Activated CD4-positive, alpha-beta T cell treated with anti-CD3 and anti-CD28 coated beads, Interleukin-2, Interleukin-4, amounts not matched to agents 100 ng/mL and 50 ng/mL, durations not matched to agents 16 hours and 8 hours (primary cell): ENCODE measurements at regions not wholly inside any gene's neighbourhood (a gene's known extent, or its start where the extent isn't known, plus 50 kb on each side); places are given as distances from the start of the nearest gene placed in this dataset.
A peak's percentile ranks its signal among the peaks of the same experiment; 100 is the strongest.
"Not testable (repeated sequence)": the region's sequence is repeated elsewhere in the genome, so short reads cannot be mapped to it uniquely, and the experiment has no call there.

ENCODE experiments used
- DNase-seq: peaks from one replicate; pipeline ENCODE4 v3.0.0-alpha.2; 2020; ENCODE audit warnings: low spot score

- DNase-seq: not testable (repeated sequence)
Measured at GRCh38 chr3:94846251-94846650, 783.4 kb downstream of the NSUN3 start.

GRCh38 chr3:94862703-94863102 is 799.8 kb downstream of the NSUN3 start:
- DNase-seq: peak; percentile 8

- DNase-seq: no peak
Measured at GRCh38 chr3:94869059-94869547, 806.2 kb downstream of the NSUN3 start.

GRCh38 chr3:94873751-94874150 is 810.9 kb downstream of the NSUN3 start:
- no peak for DNase-seq

- no peak for DNase-seq
Measured at GRCh38 chr3:94875149-94875548, 812.3 kb downstream of the NSUN3 start.

GRCh38 chr3:94887065-94887464 is 824.2 kb downstream of the NSUN3 start:
- DNase-seq: no peak

GRCh38 chr3:94896994-94897393 is 834.1 kb downstream of the NSUN3 start:
- no peak for DNase-seq

- DNase-seq: no peak
Measured at GRCh38 chr3:94904156-94904674, 841.4 kb downstream of the NSUN3 start.

GRCh38 chr3:94909726-94910125 is 846.9 kb downstream of the NSUN3 start:
- DNase-seq: no peak

GRCh38 chr3:94912656-94913055 is 849.8 kb downstream of the NSUN3 start:
- no peak for DNase-seq

- DNase-seq: no peak
Measured at GRCh38 chr3:94927175-94927574, 864.3 kb downstream of the NSUN3 start.

GRCh38 chr3:94928921-94929320 is 866.1 kb downstream of the NSUN3 start:
- DNase-seq: peak; percentile 24

GRCh38 chr3:94935738-94936580 is 873.1 kb downstream of the NSUN3 start:
- DNase-seq: no peak

- DNase-seq: no peak
Measured at GRCh38 chr3:94937980-94938379, 875.1 kb downstream of the NSUN3 start.

- no peak for DNase-seq
Measured at GRCh38 chr3:94946683-94947082, 883.8 kb downstream of the NSUN3 start.

GRCh38 chr3:94961423-94962100 is 898.7 kb downstream of the NSUN3 start:
- DNase-seq: no peak

GRCh38 chr3:94965867-94966475 is 903.1 kb downstream of the NSUN3 start:
- no peak for DNase-seq

GRCh38 chr3:94967196-94967595 is 904.3 kb downstream of the NSUN3 start:
- no peak for DNase-seq

GRCh38 chr3:94968519-94968918 is 905.7 kb downstream of the NSUN3 start:
- no peak for DNase-seq

- no peak for DNase-seq
Measured at GRCh38 chr3:94972066-94972465, 909.2 kb downstream of the NSUN3 start.

GRCh38 chr3:94978084-94978483 is 915.2 kb downstream of the NSUN3 start:
- DNase-seq: no peak

- no peak for DNase-seq
Measured at GRCh38 chr3:94985778-94986177, 922.9 kb downstream of the NSUN3 start.
